Glomerular visceral epithelial cell (primary cell): ENCODE measurements at regions not wholly inside any gene's neighbourhood (a gene's known extent, or its start where the extent isn't known, plus 50 kb on each side); places are given as distances from the start of the nearest gene placed in this dataset.
"Not testable (repeated sequence)": the region's sequence is repeated elsewhere in the genome, so short reads cannot be mapped to it uniquely, and the experiment has no call there.

Experiments
- DNase-seq: peaks from one replicate; pipeline ENCODE4 v3.0.0-alpha.2; 2016; ENCODE audit errors: extremely low spot score

GRCh38 chr17:70374496-70374895, 205.2 kb downstream of the KCNJ2 start:
- DNase-seq, result no peak

GRCh38 chr17:70375406-70375805, 206.1 kb downstream of the KCNJ2 start:
- no peak for DNase-seq

GRCh38 chr17:70375813-70376770, 206.8 kb downstream of the KCNJ2 start:
- no peak for DNase-seq

DNA sequence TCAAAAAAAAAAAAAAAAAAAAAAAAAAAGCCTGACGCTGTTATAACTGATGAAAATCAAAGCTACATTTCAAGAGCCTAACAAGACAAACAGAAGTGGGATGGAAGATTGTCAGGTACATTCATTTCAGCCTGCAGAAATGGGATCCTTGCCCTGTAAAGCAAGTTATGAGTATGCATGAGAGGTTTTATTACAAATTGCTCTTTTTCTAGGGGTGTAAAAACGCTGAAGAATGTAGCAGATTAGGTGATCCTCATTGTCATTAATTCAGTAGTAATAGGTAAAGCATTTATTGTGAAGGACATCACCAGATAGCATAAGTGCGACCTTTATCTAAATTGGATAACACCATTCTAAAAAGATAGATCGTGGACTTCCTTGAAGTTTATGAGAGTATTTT, 208.3 kb downstream of the KCNJ2 start:
- DNase-seq, result no peak

DNA sequence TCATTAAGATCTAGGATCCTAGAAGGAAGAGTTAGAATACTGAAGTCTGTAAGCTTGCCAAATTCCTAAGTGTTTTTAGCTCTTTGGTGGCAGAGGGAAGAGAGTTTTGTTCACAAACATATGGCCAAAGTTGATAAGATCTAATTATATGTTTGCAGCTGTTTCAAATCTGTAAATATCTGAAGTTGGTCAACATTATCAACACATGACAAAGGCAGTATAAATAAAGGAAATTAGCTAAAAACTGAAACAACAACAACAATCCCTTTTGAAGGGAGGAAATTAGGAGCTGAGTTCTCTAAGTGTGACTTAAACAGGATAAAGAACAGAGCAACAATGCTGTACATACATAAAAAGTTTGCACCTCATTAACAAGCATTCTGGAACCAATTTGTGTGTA, 208.7 kb downstream of the KCNJ2 start:
- no peak for DNase-seq

DNA sequence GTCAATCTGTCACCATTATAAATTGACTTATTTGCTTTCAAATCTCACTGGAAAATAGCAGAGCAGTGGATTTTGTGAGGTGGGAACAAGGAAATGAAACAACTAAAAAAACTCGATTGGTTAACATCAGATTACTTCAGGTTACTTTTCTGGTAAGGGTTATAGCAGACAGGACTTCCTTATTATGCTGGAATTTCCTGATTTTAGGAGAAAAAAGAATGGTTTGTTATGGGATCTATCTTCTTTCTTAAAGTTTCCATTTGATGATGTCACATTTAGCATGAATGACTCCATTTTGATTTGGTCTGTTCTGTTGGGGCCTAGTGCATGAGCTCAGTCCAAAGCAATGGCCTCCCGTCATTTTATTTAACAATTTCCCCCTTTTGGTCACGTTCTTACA, 210.6 kb downstream of the KCNJ2 start:
- DNase-seq, result no peak

GRCh38 chr17:70381916-70382315, 212.6 kb downstream of the KCNJ2 start:
- not testable (repeated sequence) for DNase-seq

GRCh38 chr17:70388326-70388725, 219.0 kb downstream of the KCNJ2 start:
- no peak for DNase-seq

DNA sequence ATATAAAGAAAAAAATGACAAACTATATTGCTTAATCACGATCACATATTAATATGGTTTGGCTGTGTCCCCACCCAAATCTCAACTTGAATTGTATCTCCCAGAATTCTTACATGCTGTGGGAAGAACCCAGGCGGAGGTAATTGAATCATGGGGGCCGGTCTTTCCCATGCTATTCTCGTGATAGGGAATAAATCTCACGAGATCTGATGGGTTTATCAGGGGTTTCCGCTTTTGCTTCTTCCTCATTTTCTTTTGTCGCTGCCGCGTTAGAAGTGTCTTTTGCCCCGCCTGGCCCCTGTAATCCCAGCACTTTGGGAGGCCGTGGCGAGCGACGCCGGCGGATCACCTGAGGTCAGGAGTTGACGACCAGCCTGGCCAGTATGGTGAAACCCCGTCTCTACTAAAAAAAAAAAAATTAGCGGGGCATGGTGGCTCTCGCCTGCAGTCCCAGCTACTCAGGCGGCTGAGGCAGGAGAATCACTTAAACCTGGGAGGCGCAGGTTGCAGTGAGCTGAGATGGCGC, 220.0 kb downstream of the KCNJ2 start:
- not testable (repeated sequence) for DNase-seq

GRCh38 chr17:70390049-70390448, 220.7 kb downstream of the KCNJ2 start:
- DNase-seq, result no peak

DNA sequence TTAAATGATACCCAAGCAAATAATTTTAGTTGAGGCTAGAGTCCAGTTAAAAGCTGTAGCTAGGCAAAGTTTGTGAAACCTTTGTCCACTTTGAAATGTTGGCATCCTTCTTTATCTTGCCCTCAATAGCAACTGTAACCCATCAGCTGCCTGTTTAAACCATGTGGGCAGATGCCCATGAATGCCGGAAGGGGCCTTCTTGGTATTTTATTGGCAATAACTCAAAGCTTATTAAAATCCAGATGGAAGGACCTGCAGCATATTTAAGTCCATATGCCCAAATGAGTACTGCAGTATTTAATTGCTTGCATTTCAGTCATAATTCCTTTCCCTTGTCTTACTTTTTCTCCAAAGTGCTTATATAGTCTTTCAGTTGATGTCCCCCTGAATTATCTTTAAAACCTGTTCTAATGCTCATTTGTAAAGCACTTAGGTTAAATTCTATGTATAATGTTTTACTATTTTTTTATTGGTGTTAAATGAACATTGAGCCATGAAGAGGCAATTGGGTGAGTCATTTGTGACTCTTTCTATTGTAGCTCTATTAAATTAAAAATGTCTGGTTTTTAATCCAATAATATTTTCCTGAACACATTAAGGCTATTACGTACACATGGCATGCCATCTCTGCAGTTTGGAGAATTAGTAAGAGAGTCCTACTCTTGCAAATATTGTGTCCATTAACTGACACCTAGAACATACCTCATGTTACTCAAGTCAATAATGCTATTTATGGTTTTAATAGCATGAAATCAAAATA, 225.3 kb downstream of the KCNJ2 start:
- no peak for DNase-seq

DNA sequence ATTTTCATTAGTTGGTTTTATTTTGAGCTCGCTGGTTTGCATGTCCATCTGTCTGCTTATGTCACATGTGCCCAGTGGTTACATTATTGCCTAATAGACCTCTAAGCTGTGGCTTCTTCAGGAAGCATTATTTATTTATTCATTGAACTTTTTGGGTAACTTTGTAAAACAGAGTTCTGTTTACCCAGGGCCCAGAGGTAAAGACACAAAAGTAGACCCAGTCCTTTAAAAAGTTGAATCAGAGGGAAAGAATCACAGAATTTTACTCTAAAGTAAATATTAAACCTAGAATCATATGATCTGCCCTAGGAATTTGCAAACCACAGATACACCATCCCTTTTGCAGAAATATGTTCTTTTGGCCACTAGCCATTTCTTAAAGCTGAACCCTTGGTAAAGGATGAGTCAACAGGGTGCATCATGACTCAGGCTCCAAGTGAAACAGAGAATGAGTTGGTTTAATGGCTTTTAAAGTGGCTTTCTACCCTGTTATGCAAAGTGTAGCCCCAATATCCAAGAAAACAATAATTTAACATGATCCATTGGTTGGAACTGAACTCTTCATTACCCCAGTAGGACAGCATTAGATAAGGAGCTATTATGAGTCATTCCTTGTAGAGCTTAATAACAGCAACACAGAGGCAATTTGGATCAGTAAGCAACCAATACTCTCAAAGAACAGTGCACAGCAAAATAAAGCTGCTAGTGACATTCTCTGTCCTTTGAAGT, 236.3 kb downstream of the KCNJ2 start:
- peak; percentile 93 for DNase-seq

DNA sequence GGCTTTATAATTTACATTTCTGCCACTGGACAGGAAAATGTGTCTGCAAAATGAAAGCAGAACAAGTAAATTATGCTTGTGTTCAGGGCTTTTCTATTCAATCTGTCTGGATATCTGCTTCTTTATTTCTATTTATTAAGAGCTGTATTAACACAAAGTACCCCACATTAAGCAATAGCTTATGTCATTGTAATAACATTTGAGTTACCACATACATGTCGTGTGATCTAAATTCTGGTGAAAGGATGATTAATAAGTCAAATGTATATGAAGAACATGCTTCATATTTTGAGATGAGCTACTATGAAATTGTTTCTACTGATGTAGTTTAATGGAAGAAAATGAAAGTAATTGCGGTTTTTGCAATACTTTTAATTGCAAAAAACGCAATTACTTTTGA, 238.2 kb downstream of the KCNJ2 start:
- DNase-seq, result no peak

- no peak for DNase-seq
These were observed 239.4 kb downstream of the KCNJ2 start for GRCh38 chr17:70408768-70409167.

GRCh38 chr17:70414300-70414699, 245.0 kb downstream of the KCNJ2 start:
- no peak for DNase-seq

DNA sequence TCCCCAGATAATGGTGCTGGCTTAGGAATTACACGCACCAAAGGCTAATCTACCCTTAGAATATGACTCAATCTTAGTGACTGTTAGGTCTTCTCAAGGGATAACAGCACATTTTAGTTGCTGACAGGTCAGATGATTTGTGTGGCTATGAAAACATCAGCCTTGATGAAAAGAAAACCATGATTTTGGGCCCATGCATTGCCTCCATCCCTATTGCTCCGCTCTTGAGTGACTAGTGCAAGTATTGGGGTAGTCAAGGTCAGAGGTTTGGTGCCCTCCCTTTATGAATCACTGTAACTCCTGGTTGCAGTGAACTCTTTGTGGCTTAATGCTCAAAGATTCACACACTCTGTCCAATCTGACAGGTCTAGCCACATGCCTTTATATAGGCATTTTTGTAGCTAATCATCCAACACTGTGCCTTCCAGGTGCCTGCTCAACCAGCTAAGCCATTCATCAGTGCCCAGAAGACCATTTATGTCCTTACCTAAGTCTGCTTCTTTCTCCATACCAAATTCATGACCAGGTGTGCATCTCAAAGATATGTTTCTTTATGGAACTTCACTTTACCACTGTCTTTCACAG, 251.6 kb downstream of the KCNJ2 start:
- DNase-seq, result peak; percentile 80

- DNase-seq, result no peak
These were observed 253.5 kb downstream of the KCNJ2 start for GRCh38 chr17:70422862-70423261.

- DNase-seq, result no peak
These were observed 254.2 kb downstream of the KCNJ2 start for GRCh38 chr17:70423562-70423961.

- DNase-seq, result no peak
These were observed 257.4 kb downstream of the KCNJ2 start for GRCh38 chr17:70426752-70427151.

- DNase-seq, result no peak
These were observed 265.5 kb downstream of the KCNJ2 start for GRCh38 chr17:70434536-70435490.
